Right cardiac atrium (tissue), 5 donors: ENCODE measurements at regions not wholly inside any gene's neighbourhood (a gene's known extent, or its start where the extent isn't known, plus 50 kb on each side); places are given as distances from the start of the nearest gene placed in this dataset.
"Not testable (repeated sequence)": the region's sequence is repeated elsewhere in the genome, so short reads cannot be mapped to it uniquely, and the experiment has no call there.

Experiments used
- ATAC-seq, 2 donors: fragments of 200-7000 bp; cut with Tn5 transposase; one replicate each; pipeline versions ENCODE4 v1.8.0 to v1.9.1; 2020; ENCODE audit warnings: moderate library complexity in 2 of 2, mild to moderate bottlenecking in 1 of 2
- DNase-seq, 3 donors: peaks; one replicate each; pipeline ENCODE4 v3.0.0-alpha.2; 2020
- H3K27ac ChIP-seq: one replicate; pipeline ENCODE4 v1.5.1; 2013; ENCODE audit warnings: mild to moderate bottlenecking, low read length, control low read depth, moderate library complexity
- H3K27me3 ChIP-seq: one replicate; pipeline ENCODE4 v1.6.1; 2013; ENCODE audit not compliant: control insufficient read depth, insufficient read depth
- H3K4me1 ChIP-seq: one replicate; pipeline ENCODE4 v1.6.1; 2013; ENCODE audit warnings: low read length; ENCODE audit not compliant: control insufficient read depth, insufficient read depth
- H3K4me3 ChIP-seq: one replicate; pipeline ENCODE4 v1.5.1; 2013; ENCODE audit warnings: low read length, control low read depth
- H3K9me3 ChIP-seq: one replicate; pipeline ENCODE4 v1.6.1; 2013; ENCODE audit warnings: low read length; ENCODE audit not compliant: control insufficient read depth
- WGBS: extraction: QIAGEN DNeasy Blood & Tissue Kit; methylation state at CpG from one replicate; pipeline ENCODE4 v1.1.7; 2013; 5-methylcytosine and 5-hydroxymethylcytosine counted together
- intact Hi-C, 4 donors: fragments of 100-400 bp; cut with DNase I; formaldehyde crosslinking; loops; one replicate each; pipeline versions ENCODE4 v1.11.0 to v1.14.0; 2022 to 2023
- donor health status: healthy with polysubstance abuse.
- donor health status: DM: no; HTN: yes; CAD: no.
- donor health status: DM: no; HTN: no; CAD: no.
- donor health status: DM: no; HTN: yes; CAD: no; lungs with severe emphysema.
- donor health status: DM: yes; HTN: yes; CAD: no.

- no peak for ATAC-seq
- intact Hi-C loops: no loop called here
- WGBS: 69% methylated on average over 4 of the region's 4 CpGs
These were observed 119.5 kb upstream of the PMCH start for GRCh38 chr12:102317155-102317554.

GRCh38 chr12:102316723-102317122 is 119.1 kb upstream of the PMCH start:
- Histone ChIP-seq H3K4me1 (no peaks in the 10 kb centered on the region), H3K27ac (no peak overlapping the region), H3K27me3 (no peaks in the 10 kb centered on the region), H3K4me3 (no peak overlapping the region), H3K9me3 (no peaks in the 10 kb centered on the region)
- ATAC-seq: no peak
- intact Hi-C loops: no loop called here
- 56% methylated on average over 2 of the region's 2 CpGs for WGBS
- no peak for DNase-seq

More at GRCh38 chr12:102317155-102317554, 119.5 kb upstream of the PMCH start:
- no peaks in the 10 kb centered on the region for H3K27me3 ChIP-seq
- no peaks in the 10 kb centered on the region for H3K4me1 ChIP-seq
- no peak overlapping the region for H3K4me3 ChIP-seq
- H3K9me3 ChIP-seq: no peaks in the 10 kb centered on the region
- no peak overlapping the region for H3K27ac ChIP-seq
- DNase-seq: no peak

GRCh38 chr12:102314821-102315220 is 117.2 kb upstream of the PMCH start:
- Histone ChIP-seq H3K27me3 (no peaks in the 10 kb centered on the region), H3K9me3 (no peaks in the 10 kb centered on the region), H3K4me3 (no peak overlapping the region), H3K27ac (no peak overlapping the region), H3K4me1 (no peaks in the 10 kb centered on the region)
- no peak for ATAC-seq
- 80% methylated on average over 2 of the region's 2 CpGs for WGBS
- no peak for DNase-seq
- intact Hi-C loops: no loop called here

DNA sequence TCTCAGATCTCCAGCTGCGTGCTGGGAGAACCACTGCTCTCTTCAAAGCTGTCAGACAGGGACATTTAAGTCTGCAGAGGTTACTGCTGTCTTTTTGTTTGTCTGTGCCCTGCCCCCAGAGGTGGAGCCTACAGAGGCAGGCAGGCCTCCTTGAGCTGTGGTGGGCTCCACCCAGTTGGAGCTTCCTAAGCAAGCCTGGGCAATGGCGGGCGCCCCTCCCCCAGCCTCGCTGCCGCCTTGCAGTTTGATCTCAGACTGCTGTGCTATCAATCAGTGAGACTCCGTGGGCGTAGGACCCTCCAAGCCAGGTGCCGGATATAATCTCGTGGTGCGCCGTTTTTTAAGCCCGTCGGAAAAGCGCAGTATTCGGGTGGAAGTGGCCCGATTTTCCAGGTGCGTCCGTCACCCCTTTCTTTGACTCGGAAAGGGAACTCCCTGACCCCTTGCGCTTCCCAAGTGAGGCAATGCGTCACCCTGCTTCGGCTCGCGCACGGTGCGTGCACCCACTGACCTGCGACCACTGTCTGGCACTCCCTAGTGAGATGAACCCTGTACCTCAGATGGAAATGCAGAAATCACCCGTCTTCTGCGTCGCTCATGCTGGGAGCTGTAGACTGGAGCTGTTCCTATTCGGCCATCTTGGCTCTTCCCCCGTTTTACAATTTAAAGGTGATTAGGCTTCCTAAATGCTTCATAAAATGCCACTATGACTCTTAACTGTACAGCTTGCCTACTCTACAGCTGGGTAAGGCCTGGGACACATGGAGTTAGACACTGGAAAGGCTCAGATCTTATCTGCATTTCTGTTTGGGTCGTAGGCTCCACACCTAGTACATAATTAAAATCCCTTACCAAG is 115.7 kb upstream of the PMCH start:
- DNase-seq, intact Hi-C loops, H3K4me1 ChIP-seq, H3K27ac ChIP-seq, H3K4me3 ChIP-seq, H3K27me3 ChIP-seq, H3K9me3 ChIP-seq, ATAC-seq: not testable (repeated sequence)
- 88% methylated on average over 30 of the region's 33 CpGs for WGBS

- no peak overlapping the region for H3K4me3 ChIP-seq
- H3K4me1 ChIP-seq: no peaks in the 10 kb centered on the region
- no peaks in the 10 kb centered on the region for H3K27me3 ChIP-seq
- WGBS: 68% methylated on average over 2 of the region's 2 CpGs
- H3K9me3 ChIP-seq: peaks cover 2% of the 10 kb centered on the region
- no peak overlapping the region for H3K27ac ChIP-seq
- intact Hi-C loops: no loop called here
- no peak for DNase-seq
- ATAC-seq: no peak
These were observed 107.9 kb upstream of the PMCH start for GRCh38 chr12:102305486-102305885.

- H3K4me3 ChIP-seq, H3K27me3 ChIP-seq, intact Hi-C loops, H3K4me1 ChIP-seq, H3K27ac ChIP-seq, ATAC-seq, H3K9me3 ChIP-seq: not testable (repeated sequence)
- peak in 1 of 3 donors; percentile 26 for DNase-seq
- 58% methylated on average over 5 of the region's 5 CpGs for WGBS
These were observed 107.0 kb upstream of the PMCH start for GRCh38 chr12:102304667-102305066.

DNA sequence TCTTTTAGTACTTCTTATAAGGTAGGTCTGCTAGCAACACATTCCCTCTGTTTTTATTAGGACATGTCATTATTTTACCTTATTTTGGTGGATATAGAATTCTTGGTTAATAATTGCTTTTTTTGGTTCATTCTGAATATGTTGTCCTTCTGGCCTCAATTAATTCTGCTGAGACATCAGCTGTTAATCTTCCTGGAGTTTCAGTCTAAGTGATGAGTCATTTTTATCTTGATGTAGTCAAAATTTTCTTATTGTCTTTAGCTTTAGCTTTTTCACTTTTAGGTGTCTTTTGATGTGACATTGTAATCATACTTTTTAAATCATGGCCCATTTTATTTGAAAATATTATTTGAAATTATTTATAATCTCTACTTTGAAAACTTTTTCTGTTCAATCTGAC is 104.9 kb upstream of the PMCH start:
- DNase-seq (no peak), ATAC-seq (no peak)
- H3K27me3 ChIP-seq: no peaks in the 10 kb centered on the region
- H3K27ac ChIP-seq: no peak overlapping the region
- H3K9me3 ChIP-seq: peaks cover 2% of the 10 kb centered on the region
- no peak overlapping the region for H3K4me3 ChIP-seq
- intact Hi-C loops: no loop called here
- no peaks in the 10 kb centered on the region for H3K4me1 ChIP-seq

DNA sequence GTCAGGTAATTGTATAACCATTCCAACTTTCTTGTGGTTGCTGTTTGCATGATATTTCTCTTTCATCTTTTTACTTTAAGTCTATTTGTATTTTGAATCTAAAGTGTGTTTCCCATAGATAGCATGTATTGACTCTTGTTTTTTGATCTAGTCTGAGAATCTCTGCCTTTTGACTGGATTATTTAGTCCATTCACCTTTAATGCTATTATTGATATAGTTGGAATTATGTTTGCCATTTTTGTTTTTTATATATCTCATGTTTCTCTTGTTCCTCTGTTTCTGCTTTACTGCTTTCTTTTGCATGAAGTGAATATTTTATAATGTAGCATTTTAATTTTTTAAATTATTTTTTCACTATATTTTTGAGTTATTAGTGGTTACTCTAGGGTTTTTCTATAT is 103.9 kb upstream of the PMCH start:
- Histone ChIP-seq H3K4me3 (no peak overlapping the region), H3K27me3 (no peaks in the 10 kb centered on the region), H3K9me3 (peaks cover 2% of the 10 kb centered on the region), H3K27ac (no peak overlapping the region), H3K4me1 (no peaks in the 10 kb centered on the region)
- intact Hi-C loops: no loop called here
- DNase-seq (no peak), ATAC-seq (no peak)

GRCh38 chr12:102300824-102301461 is 103.3 kb upstream of the PMCH start:
- Histone ChIP-seq H3K4me1 (no peaks in the 10 kb centered on the region), H3K4me3 (no peak overlapping the region), H3K9me3 (peaks cover 2% of the 10 kb centered on the region), H3K27ac (no peak overlapping the region), H3K27me3 (no peaks in the 10 kb centered on the region)
- intact Hi-C loops: no loop called here
- ATAC-seq (no peak), DNase-seq (no peak)

DNA sequence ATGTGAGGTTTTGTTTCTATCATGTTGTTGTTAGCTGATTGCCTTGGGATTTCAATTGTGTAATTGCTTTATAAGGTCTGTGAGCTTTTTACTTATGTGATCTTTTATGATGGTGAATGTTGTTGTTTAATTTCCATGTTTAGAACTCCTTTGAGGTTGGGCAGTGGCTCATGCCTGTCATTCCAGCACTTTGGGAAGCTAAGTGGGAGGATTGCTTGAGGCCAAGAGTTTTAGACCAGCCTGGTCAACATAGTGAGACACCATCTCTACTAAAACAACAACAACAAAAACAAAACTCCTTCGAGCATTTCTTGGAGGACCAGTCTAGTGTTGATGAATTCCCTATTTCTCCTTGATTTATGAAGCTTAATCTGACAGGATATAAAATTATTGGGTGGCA is 102.1 kb upstream of the PMCH start:
- ATAC-seq (no peak), DNase-seq (no peak)
- Histone ChIP-seq H3K9me3 (peaks cover 2% of the 10 kb centered on the region), H3K27ac (no peak overlapping the region), H3K27me3 (no peaks in the 10 kb centered on the region), H3K4me3 (no peak overlapping the region), H3K4me1 (no peaks in the 10 kb centered on the region)
- intact Hi-C loops: no loop called here
- 68% methylated on average over 1 of the region's 1 CpG for WGBS

DNA sequence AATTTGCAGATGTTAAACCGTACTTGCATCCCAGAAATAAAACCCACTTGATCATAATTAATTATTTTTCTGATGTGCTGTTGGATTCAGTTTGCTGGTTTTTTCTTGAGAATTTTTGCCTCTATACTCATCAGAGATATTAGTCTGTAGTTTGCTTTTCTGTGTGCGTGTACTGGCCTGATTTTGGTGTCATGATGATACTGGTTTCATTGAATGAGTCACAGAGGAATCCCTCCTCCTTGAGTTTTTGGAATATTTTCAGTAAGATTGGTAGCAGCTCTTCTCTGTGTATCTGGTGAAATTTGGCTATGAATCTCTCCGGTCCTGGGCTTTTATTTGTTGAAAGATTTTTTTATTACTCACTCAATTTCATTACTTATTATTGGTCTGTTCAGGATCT is 100.4 kb upstream of the PMCH start:
- ATAC-seq: no peak
- intact Hi-C loops: no loop called here

More for the DNA sequence above, 100.4 kb upstream of the PMCH start:
- DNase-seq: no peak
- Histone ChIP-seq H3K4me1 (no peaks in the 10 kb centered on the region), H3K4me3 (no peak overlapping the region), H3K27me3 (no peaks in the 10 kb centered on the region), H3K27ac (no peak overlapping the region), H3K9me3 (peaks cover 2% of the 10 kb centered on the region)
- WGBS: 65% methylated on average over 3 of the region's 3 CpGs
